Panc1 (cell line): ENCODE measurements at regions not wholly inside any gene's neighbourhood (a gene's known extent, or its start where the extent isn't known, plus 50 kb on each side); places are given as distances from the start of the nearest gene placed in this dataset.

Source experiments
- ATAC-seq: fragments of 200-7000 bp; cut with Tn5 transposase; 2 replicates; pipeline ENCODE4 v1.9.1; 2020; ENCODE audit warnings: mild to moderate bottlenecking, moderate library complexity
- BruUV-seq: library from RNA; stranded (reverse); fragments of 400-500 nt; replicated peaks from 2 replicates; lab custom pipeline; 2021; lab: Mats Ljungman, UMichigan
- CTCF ChIA-PET: fragments of 300-600 bp; sonication (Branson Sonifier 250); formaldehyde crosslinking; loops from one replicate; lab custom pipeline; 2022; ENCODE audit warnings: antibody characterized with exemption; lab: Charles Lee
- POLR2A ChIA-PET: fragments of 300-600 bp; sonication (Branson Sonifier 250); formaldehyde crosslinking; loops from one replicate; lab custom pipeline; 2022; ENCODE audit warnings: antibody characterized with exemption; lab: Charles Lee
- DNase-seq: peaks from one replicate; pipeline ENCODE4 v3.0.0-alpha.2; 2010; ENCODE audit warnings: low read depth, low spot score
- H3K27ac ChIP-seq: 2 replicates; pipeline ENCODE4 v1.5.1; 2011; ENCODE audit warnings: mild to moderate bottlenecking, low read length, inconsistent platforms
- H3K27me3 ChIP-seq: fragments of 200-500 bp; sonication (Bioruptor generic); 2 replicates; pipeline ENCODE4 v1.6.0; 2014; ENCODE audit warnings: low read length, inconsistent platforms; ENCODE audit not compliant: control insufficient read depth, insufficient read depth
- H3K36me3 ChIP-seq: fragments of 200-500 bp; sonication (Bioruptor generic); 2 replicates; pipeline ENCODE4 v1.5.1; 2014; ENCODE audit warnings: inconsistent platforms, mild to moderate bottlenecking, low read length, moderate library complexity; ENCODE audit not compliant: control insufficient read depth, insufficient read depth
- H3K4me1 ChIP-seq: 2 replicates; pipeline ENCODE4 v1.5.1; 2011; ENCODE audit warnings: inconsistent platforms, mild to moderate bottlenecking, low read length, moderate library complexity; ENCODE audit not compliant: control insufficient read depth, insufficient read depth
- H3K4me3 ChIP-seq, 2 experiments: 2 replicates each; pipeline ENCODE4 v1.5.1; 2011 to 2012; ENCODE audit warnings: low read depth in 2 of 2, low read length in 2 of 2, mild to moderate bottlenecking in 2 of 2, inconsistent platforms in 1 of 2, moderate library complexity in 1 of 2
- H3K9me3 ChIP-seq: fragments of 200-500 bp; sonication (Bioruptor generic); 2 replicates; pipeline ENCODE4 v1.5.1; 2014; ENCODE audit warnings: low read depth, mild to moderate bottlenecking, inconsistent platforms, low read length, moderate library complexity; ENCODE audit not compliant: control insufficient read depth, insufficient read depth
- CTCF ChIP-seq: fragments of 450-650 bp; IDR thresholded peaks from 2 replicates; pipeline ENCODE4 v1.5.1; 2017; ENCODE audit warnings: mild to moderate bottlenecking
- POLR2AphosphoS5 ChIP-seq: IDR thresholded peaks from 2 replicates; pipeline ENCODE4 v1.6.1; 2012; ENCODE audit warnings: mild to moderate bottlenecking, low read depth, low read length, moderate library complexity
- REST ChIP-seq, 2 experiments: IDR thresholded peaks; 2 replicates each; pipeline ENCODE4 v1.6.1; 2011 to 2012; ENCODE audit warnings: low read depth in 2 of 2, control low read depth in 1 of 2, low read length in 1 of 2, mild to moderate bottlenecking in 1 of 2, moderate library complexity in 1 of 2; ENCODE audit not compliant: insufficient read depth in 1 of 2
- SIN3A ChIP-seq: IDR thresholded peaks from 2 replicates; pipeline ENCODE4 v1.6.1; 2012; ENCODE audit warnings: low read depth, mild to moderate bottlenecking, low read length, moderate library complexity, borderline replicate concordance; ENCODE audit not compliant: insufficient read depth
- TCF7L2 ChIP-seq: IDR thresholded peaks from 2 replicates; pipeline ENCODE4 v1.6.1; 2011; ENCODE audit warnings: mild to moderate bottlenecking, low read depth, low read length, inconsistent platforms
- in situ Hi-C: cut with HindIII; loops from 2 replicates; pipeline ENCODE4 v1.10.0; 2016; ENCODE audit warnings: low sequenced_read_pairs, low pct_unique_long_range_greater_than_20kb
- intact Hi-C: fragments of 100-400 bp; cut with micrococcal nuclease; formaldehyde crosslinking; loops from one replicate; pipeline ENCODE4 v1.10.0; 2022; ENCODE audit not compliant: unreplicated experiment

DNA sequence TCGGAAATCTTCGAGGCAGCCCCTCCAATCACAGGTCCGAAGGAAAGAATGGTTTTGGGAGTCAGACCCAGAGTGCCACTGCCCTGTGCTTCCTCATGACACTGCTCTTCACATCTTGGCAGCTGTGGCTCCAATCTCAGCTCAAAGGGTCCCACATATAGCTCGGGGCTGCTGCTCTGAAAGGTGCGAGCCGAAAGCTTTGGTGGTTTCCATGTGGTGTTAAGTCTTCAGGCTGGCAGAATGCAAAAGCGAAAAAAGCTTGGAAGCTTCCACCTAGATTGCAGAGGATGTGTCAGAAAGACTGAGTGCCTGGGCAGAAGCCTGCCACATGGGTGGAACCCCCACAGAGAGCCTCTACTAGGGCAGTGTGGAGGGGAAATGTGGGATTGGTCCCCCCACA lies 314.3 kb upstream of the CHD6 start:
- ChIA-PET POLR2A (no interaction called here), CTCF (no interaction called here)
- no peaks in the 10 kb centered on the region for H3K36me3 ChIP-seq
- no TSS peak for BruUV-seq
- intact Hi-C loops, result no loop called here
- H3K4me1 ChIP-seq, result no peaks in the 10 kb centered on the region
- H3K9me3 ChIP-seq, result no peaks in the 10 kb centered on the region
- H3K4me3 ChIP-seq, result no peak overlapping the region
- H3K27ac ChIP-seq, result no peak overlapping the region
- in situ Hi-C loops, result no loop called here
- no peak for TF ChIP-seq CTCF
- ATAC-seq, result no peak
- H3K27me3 ChIP-seq, result no peaks in the 10 kb centered on the region
- no peak for DNase-seq

- BruUV-seq, result no TSS peak
- Histone ChIP-seq H3K27me3 (no peaks in the 10 kb centered on the region; the same call in 1 of the 2 replicates), H3K36me3 (no peaks in the 10 kb centered on the region), H3K27ac (no peak overlapping the region), H3K4me3 (no peak overlapping the region), H3K4me1 (no peaks in the 10 kb centered on the region), H3K9me3 (no peaks in the 10 kb centered on the region)
- no peak for ATAC-seq
- DNase-seq, result no peak
- intact Hi-C loops, result no loop called here
- CTCF ChIA-PET, result no interaction called here
- POLR2A ChIA-PET, result no interaction called here
- in situ Hi-C loops, result no loop called here
- TF ChIP-seq REST (IDR thresholded peaks at IDR 0.05; ENCODE audit: insufficient read depth in 1 of 2, low read depth in 2 of 2, low read length in 1 of 2) (no peak), TCF7L2 (no peak), SIN3A (no peak), CTCF (no peak), POLR2AphosphoS5 (no peak)
These were observed 309.5 kb upstream of the CHD6 start for GRCh38 chr20:41927655-41928054.

DNA sequence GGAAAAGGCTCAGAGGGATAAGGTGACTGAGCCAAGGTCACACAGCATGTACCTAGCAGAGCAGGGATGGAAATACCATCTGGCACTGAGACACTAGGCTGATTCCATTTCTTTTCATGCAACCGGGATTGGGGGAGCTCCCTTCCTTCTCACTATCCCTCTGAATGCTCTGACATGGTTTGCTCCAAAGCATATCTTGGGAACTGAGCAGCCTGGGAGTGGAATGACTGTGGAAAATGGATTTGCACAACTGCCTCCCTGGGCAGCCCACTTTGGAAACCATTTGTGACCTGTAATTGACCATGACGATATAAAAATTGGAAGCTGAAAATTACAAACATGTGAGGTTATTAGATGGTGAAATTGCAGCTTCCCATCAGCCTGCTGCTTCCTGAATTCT lies 309.0 kb upstream of the CHD6 start:
- ATAC-seq (no peak), DNase-seq (no peak)
- no peak overlapping the region for H3K4me3 ChIP-seq
- no peaks in the 10 kb centered on the region for H3K36me3 ChIP-seq
- ChIA-PET POLR2A (no interaction called here), CTCF (no interaction called here)
- no peaks in the 10 kb centered on the region for H3K9me3 ChIP-seq
- no TSS peak for BruUV-seq
- TF ChIP-seq REST (IDR thresholded peaks at IDR 0.05; ENCODE audit: insufficient read depth in 1 of 2, low read depth in 2 of 2, low read length in 1 of 2), result no peak
- in situ Hi-C loops, result no loop called here
- H3K4me1 ChIP-seq, result no peaks in the 10 kb centered on the region
- no peaks in the 10 kb centered on the region; the same call in 1 of the 2 replicates for H3K27me3 ChIP-seq
- intact Hi-C loops, result no loop called here
- H3K27ac ChIP-seq, result no peak overlapping the region
